HG03571 (cell line): ENCODE measurements at regions not wholly inside any gene's neighbourhood (a gene's known extent, or its start where the extent isn't known, plus 50 kb on each side); places are given as distances from the start of the nearest gene placed in this dataset.

Source experiments
- ATAC-seq: cut with Tn5 transposase; IDR thresholded peaks from one replicate; pipeline ENCODE4 v1.9.1; 2021; ENCODE audit not compliant: unreplicated experiment

- ATAC-seq: no peak
Observed at GRCh38 chr13:106660746-106661625, 93.0 kb upstream of the ARGLU1 start.

- ATAC-seq: no peak
Observed at GRCh38 chr13:106657104-106657503, 89.2 kb upstream of the ARGLU1 start.

- no peak for ATAC-seq
Observed at GRCh38 chr13:106656186-106656585, 88.2 kb upstream of the ARGLU1 start.

- ATAC-seq: no peak
Observed at GRCh38 chr13:106651442-106651841, 83.5 kb upstream of the ARGLU1 start.

GRCh38 chr13:106650690-106651205 is 82.8 kb upstream of the ARGLU1 start:
- no peak for ATAC-seq

GRCh38 chr13:106649495-106649894 is 81.6 kb upstream of the ARGLU1 start:
- no peak for ATAC-seq

GRCh38 chr13:106640515-106640914 is 72.6 kb upstream of the ARGLU1 start:
- no peak for ATAC-seq

GRCh38 chr13:106637519-106637918 is 69.6 kb upstream of the ARGLU1 start:
- no peak for ATAC-seq

- no peak for ATAC-seq
Observed at GRCh38 chr13:106636492-106636891, 68.6 kb upstream of the ARGLU1 start.

GRCh38 chr13:106635616-106636015 is 67.7 kb upstream of the ARGLU1 start:
- no peak for ATAC-seq

- no peak for ATAC-seq
Observed at GRCh38 chr13:106633321-106633720, 65.4 kb upstream of the ARGLU1 start.

- ATAC-seq: no peak
Observed at GRCh38 chr13:106630650-106631049, 62.7 kb upstream of the ARGLU1 start.

- ATAC-seq: no peak
Observed at GRCh38 chr13:106630162-106630561, 62.2 kb upstream of the ARGLU1 start.

GRCh38 chr13:106628936-106629659 is 61.2 kb upstream of the ARGLU1 start:
- no peak for ATAC-seq

GRCh38 chr13:106626473-106626872 is 58.5 kb upstream of the ARGLU1 start:
- ATAC-seq: no peak

- ATAC-seq: no peak
Observed at GRCh38 chr13:106625578-106625977, 57.6 kb upstream of the ARGLU1 start.

- no peak for ATAC-seq
Observed at GRCh38 chr13:106623799-106624460, 56.0 kb upstream of the ARGLU1 start.

- no peak for ATAC-seq
Observed at GRCh38 chr13:106621833-106622232, 53.9 kb upstream of the ARGLU1 start.

- ATAC-seq: peak; percentile 90
Observed at GRCh38 chr13:106619688-106620555, 52.0 kb upstream of the ARGLU1 start.
